Activated naive CD4-positive, alpha-beta T cell treated with anti-CD3 and anti-CD28 coated beads, Interleukin-2, amount 10 ng/mL, durations not matched to agents 7 days and 5 days (primary cell): ENCODE measurements at regions not wholly inside any gene's neighbourhood (a gene's known extent, or its start where the extent isn't known, plus 50 kb on each side); places are given as distances from the start of the nearest gene placed in this dataset.
A peak's percentile ranks its signal among the peaks of the same experiment; 100 is the strongest.
"Not testable (repeated sequence)": the region's sequence is repeated elsewhere in the genome, so short reads cannot be mapped to it uniquely, and the experiment has no call there.

Source experiments
- CTCF ChIA-PET: fragments of 350-600 bp; sonication (Branson Sonifier 250); formaldehyde crosslinking; loops from one replicate; lab custom pipeline; 2021; ENCODE audit warnings: antibody characterized with exemption; lab: Charles Lee
- DNase-seq: peaks from one replicate; pipeline ENCODE4 v3.0.0-alpha.2; 2020
- H3K27ac Mint-ChIP-seq: one replicate; pipeline ENCODE4 v1.8.0; 2021; ENCODE audit warnings: mild to moderate bottlenecking, moderate library complexity, mixed read lengths
- H3K27me3 Mint-ChIP-seq: one replicate; pipeline ENCODE4 v1.8.0; 2021; ENCODE audit warnings: mild to moderate bottlenecking, mixed read lengths
- H3K36me3 Mint-ChIP-seq: one replicate; pipeline ENCODE4 v1.8.0; 2021; ENCODE audit warnings: mixed read lengths
- H3K4me1 Mint-ChIP-seq: one replicate; pipeline ENCODE4 v1.8.0; 2021; ENCODE audit warnings: mixed read lengths
- H3K4me3 Mint-ChIP-seq: one replicate; pipeline ENCODE4 v1.8.0; 2021; ENCODE audit warnings: mild to moderate bottlenecking, moderate library complexity, mixed read lengths
- H3K9me3 Mint-ChIP-seq: one replicate; pipeline ENCODE4 v1.8.0; 2021; ENCODE audit warnings: mixed read lengths

DNA sequence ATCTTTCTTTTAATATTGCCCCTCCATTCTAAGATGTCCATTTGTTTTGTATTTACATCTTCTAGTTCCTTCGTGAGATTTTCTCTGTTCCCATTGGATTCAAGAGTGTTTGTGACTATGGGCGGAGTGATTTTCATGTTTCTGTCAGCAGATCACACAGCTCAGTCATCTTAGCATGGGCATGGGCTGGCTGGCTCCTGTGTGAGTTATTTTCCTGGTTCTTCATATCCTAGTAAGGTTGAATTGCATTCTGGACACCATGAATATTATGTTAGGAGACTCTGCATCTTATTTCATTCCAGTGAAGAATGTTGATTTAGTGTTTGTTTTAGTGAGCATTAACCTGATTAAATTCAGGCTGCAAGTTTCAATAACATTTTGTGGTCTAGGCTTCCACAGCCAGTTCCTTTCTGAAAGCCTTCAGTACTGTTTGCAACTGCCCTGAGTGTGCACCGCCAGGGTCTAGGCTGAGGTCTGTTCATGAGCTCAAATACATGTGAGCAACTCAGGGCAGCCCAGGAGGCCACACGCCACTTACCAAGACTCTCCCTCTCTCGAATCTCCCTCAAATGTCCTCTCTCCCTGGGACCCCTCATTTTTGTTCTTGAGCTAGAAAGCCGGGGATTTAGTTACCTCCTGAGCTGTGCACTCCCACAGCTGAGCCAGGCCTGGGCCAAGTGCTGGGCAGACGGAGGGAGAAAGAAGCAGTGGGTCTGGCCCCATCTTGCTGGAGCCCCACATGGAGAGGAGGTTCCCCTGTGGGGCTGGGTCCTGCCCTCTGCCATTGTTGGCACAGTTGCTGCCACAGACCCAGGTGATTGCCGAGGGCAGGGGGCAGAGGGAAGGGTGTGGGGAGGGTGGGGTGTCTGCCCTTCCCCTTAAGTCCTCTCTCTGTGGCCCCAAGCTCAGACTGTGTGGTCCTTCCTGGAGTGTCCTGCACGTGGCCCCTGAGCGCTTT, 145.9 kb downstream of the RTP5 start:
- H3K27me3 Mint-ChIP-seq: peaks cover 20% of the 10 kb centered on the region
- peak; percentile 13 for DNase-seq
- H3K9me3 Mint-ChIP-seq: peaks cover 12% of the 10 kb centered on the region
- H3K4me3 Mint-ChIP-seq: no peak overlapping the region
- peaks cover 16% of the 10 kb centered on the region for H3K4me1 Mint-ChIP-seq
- CTCF ChIA-PET: interaction anchor here (0.5 kb wide), 1 partner anchor 12 kb away, joined by 3 read pairs; no protein-coding TSS in a partner anchor
- no peaks in the 10 kb centered on the region for H3K36me3 Mint-ChIP-seq
- no peak overlapping the region for H3K27ac Mint-ChIP-seq

DNA sequence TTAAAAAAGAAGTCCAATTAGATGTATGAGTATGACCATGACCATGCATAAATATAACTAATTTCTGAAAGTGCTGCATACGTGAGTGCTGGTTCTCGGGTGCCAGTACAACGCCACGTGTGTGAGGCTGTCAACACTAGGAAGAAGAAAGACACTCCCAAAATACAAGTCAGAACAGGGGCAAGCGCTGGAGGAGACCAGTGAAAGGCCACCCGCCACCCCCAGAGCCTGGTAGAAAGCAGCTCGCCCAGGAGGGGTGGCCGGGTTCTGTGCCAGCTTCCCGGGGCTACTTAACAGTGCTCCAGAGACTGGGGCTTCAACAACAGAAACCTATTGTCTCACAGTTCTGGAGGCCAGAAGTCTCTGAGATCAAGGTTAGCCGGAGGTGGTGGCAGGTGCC, 147.6 kb downstream of the RTP5 start:
- Mint-ChIP-seq H3K27ac (no peak overlapping the region), H3K4me3 (no peak overlapping the region), H3K27me3 (peaks cover 29% of the 10 kb centered on the region), H3K9me3 (peaks cover 6% of the 10 kb centered on the region), H3K4me1 (peaks cover 5% of the 10 kb centered on the region), H3K36me3 (no peaks in the 10 kb centered on the region)
- CTCF ChIA-PET: no interaction called here
- no peak for DNase-seq

DNA sequence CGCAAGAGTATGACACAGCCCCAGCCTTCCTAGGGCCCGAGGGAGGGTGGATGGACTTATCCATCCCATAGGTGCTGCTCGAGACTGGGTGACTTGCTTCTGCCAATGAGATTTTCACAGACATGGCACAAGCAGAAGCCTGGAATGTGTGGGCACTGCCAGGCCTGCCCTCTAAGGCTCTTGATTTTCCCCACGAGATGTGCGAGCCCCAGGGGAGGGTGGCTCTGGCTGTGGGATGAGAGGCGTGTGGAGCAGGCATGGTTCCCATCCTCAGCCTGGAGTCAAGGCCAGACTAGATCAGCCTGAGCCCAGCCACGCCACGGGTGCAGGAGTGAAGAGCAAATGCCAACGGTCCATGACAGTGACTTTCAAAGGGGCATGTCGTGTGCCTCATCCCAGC, 148.9 kb downstream of the RTP5 start:
- H3K4me1 Mint-ChIP-seq, H3K4me3 Mint-ChIP-seq, CTCF ChIA-PET, H3K27ac Mint-ChIP-seq, H3K36me3 Mint-ChIP-seq: not testable (repeated sequence)
- Mint-ChIP-seq H3K27me3 (peaks cover 40% of the 10 kb centered on the region), H3K9me3 (peaks cover 12% of the 10 kb centered on the region)
- DNase-seq: peak; percentile 5

DNA sequence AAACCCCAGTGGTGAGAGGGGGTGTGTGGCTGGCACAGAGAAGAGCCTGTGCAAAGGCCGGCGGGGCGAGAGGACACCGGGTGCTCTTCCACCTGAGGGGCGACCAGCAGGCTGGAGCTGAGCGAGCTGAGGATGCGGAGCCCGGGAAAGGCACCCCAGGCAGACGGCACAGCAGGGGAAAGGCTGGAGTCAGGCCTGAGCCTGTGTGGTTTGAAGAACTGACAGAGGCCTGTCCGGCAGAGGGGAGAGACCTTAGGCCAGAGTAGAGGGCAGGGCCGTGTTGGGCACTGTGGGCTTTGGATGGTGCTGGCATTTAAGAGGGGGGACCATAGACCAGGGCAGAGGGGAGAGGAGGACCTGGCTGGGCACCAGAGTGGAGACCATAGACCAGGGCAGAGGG, 149.8 kb downstream of the RTP5 start:
- Mint-ChIP-seq H3K36me3 (no peaks in the 10 kb centered on the region), H3K9me3 (peaks cover 18% of the 10 kb centered on the region), H3K4me3 (no peak overlapping the region), H3K27ac (no peak overlapping the region), H3K27me3 (peaks cover 40% of the 10 kb centered on the region), H3K4me1 (peaks cover 5% of the 10 kb centered on the region)
- CTCF ChIA-PET: no interaction called here
- peak; percentile 4 for DNase-seq

DNA sequence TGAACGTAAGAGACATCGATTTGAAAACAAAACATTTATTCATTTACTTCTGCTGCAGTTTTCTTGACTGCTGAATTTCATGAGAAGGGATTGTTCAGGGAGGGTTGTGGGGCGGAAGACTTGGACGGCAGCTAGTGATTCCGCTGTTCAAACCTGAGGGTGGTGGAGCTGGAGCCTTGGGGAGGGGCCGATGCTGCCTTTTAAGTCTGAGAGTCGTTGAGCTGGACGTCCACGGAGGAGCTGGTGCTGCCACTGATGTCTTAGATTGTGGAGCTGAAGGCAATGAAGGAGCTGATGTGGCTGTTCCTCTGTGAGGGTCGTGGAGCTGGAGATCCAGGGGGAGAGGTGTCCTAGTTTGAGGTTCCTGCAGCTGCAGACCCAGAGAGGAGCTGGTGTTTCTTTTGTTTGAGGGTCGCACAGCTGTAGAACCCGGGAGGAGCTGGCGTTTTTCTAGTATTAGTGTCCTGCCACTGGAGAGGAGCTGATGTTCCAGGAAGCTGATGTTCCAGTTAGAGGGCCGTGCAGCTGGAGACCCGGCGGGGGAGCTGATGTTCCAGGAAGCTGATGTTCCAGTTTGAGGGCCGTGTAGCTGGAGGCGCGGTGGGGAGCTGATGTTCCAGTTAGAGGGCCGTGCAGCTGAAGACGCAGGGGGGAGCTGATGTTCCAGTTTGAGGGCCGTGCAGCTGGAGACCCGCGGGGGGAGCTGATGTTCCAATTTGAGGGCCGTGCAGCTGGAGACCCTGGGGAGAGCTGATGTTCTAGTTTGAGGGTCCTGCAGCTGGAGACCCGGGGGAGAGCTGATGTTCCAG, 150.9 kb downstream of the RTP5 start:
- no peak overlapping the region for H3K27ac Mint-ChIP-seq
- no peak overlapping the region for H3K4me3 Mint-ChIP-seq
- H3K4me1 Mint-ChIP-seq: peaks cover under 1% of the 10 kb centered on the region
- H3K36me3 Mint-ChIP-seq: no peaks in the 10 kb centered on the region
- H3K9me3 Mint-ChIP-seq: peaks cover 23% of the 10 kb centered on the region
- H3K27me3 Mint-ChIP-seq: peaks cover 50% of the 10 kb centered on the region
- CTCF ChIA-PET: no interaction called here
- no peak for DNase-seq

DNA sequence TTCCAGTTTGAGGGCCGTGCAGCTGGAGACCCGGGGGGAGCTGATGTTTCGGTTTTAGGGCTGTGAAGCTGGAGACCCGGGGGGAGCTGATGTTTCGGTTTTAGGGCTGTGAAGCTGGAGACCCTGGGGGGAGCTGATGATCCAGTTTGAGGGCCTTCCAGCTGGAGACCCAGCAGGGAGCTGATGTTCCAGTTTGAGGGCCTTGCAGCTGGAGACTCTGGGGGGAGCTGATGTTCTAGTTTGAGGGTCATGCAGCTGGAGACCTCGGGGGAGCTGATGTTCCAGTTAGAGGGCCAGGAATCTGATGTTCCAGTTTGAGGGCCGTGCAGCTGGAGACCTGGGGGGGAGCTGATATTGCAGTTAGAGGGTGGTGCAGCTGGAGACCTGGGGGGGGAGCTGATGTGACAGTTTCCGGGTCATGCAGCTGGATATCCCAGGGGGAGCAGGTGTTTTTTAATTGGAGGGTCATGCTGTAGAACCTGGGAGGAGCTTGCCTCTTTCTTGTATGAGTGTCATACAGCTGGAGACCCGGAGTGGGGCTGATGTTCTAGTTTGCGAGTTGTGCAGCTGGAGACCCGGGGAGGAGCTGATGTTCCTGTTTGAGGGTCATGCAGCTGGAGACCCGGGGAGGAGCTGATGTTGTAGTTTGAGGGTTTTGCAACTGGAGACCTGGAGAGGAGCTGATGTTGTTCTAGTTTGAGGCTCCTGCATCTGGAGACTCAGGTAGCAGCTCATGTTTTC, 153.2 kb downstream of the RTP5 start:
- peaks cover 22% of the 10 kb centered on the region for H3K9me3 Mint-ChIP-seq
- no peak overlapping the region for H3K4me3 Mint-ChIP-seq
- CTCF ChIA-PET: interaction anchor here (0.7 kb wide), 1 partner anchor 9 kb away, joined by 4 read pairs; no protein-coding TSS in a partner anchor
- H3K36me3 Mint-ChIP-seq: peaks cover 2% of the 10 kb centered on the region
- H3K27ac Mint-ChIP-seq: peak overlapping the region; percentile 42
- DNase-seq: peak; percentile 16
- no peaks in the 10 kb centered on the region for H3K4me1 Mint-ChIP-seq
- peaks cover 49% of the 10 kb centered on the region for H3K27me3 Mint-ChIP-seq

DNA sequence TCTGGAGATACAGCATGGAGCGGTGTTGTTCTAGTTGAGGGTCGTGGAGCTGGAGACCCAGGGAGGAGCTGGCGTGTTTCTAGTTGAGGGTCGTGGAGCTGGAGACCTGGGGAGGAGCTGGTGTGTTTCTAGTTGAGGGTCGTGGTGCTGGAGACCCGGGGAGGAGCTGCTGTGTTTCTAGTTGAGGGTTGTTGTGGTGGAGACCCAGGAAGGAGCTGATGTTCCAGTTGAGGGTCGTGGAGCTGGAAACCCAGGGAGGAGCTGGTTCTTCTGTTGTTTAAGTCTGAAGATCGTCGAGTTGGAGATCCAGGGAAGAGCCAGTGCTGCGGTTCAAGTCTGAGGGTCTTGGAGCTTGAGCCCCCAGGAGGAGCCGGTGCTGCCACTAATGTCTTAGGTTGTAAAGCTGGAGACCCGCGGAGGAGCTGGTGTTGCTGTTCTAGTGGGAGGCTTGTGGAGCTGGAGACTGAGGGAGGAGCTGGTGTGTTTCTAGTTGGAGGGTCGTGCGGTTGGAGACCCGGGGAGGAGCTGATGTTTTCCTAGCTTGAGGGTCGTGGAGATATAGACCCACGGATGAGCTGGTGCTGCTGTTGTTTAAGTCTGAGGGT, 155.3 kb downstream of the RTP5 start:
- no peak overlapping the region for H3K4me3 Mint-ChIP-seq
- H3K9me3 Mint-ChIP-seq: peaks cover 24% of the 10 kb centered on the region
- peaks cover 11% of the 10 kb centered on the region for H3K36me3 Mint-ChIP-seq
- CTCF ChIA-PET: no interaction called here
- no peak overlapping the region for H3K27ac Mint-ChIP-seq
- DNase-seq: no peak
- peaks cover 52% of the 10 kb centered on the region for H3K27me3 Mint-ChIP-seq
- peaks cover 10% of the 10 kb centered on the region for H3K4me1 Mint-ChIP-seq

DNA sequence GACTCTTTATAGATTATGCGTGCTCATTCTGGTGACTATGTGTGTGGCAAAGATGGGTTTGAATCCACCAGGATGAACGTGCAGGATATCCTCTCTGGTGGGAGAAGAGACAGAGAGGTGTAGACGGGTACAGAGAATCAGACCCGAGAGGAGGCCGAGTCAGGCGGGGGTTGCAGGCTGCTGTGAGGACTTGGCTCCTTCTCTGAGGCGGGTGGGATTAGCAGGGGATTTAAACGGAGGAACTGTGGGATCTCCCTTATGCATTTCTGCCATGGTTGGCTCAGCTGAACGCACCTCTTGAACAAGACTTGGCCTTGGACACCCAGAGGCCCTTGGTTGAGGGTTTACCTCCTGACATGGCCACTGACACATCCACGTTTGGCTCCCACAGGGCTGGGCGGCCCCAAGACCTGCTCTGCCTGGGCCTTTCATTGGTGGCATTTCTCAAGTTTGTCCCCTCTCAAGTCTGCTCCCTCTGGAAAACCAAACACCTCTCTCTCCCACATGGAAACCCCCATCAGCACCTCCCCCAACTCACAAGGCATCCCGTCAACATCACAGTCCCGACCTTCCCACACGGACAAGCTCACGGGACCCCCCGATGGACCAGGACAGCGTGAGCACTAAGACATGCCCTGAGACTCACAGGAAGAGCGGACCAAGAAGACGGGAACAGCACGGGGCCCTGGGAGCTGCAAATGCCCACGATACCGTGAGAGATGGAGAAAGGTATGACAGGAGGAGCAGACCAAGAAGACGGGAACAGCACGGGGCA, 158.3 kb downstream of the RTP5 start:
- Mint-ChIP-seq H3K9me3 (peaks cover 18% of the 10 kb centered on the region), H3K36me3 (peaks cover 16% of the 10 kb centered on the region), H3K27ac (no peak overlapping the region), H3K4me3 (no peak overlapping the region), H3K4me1 (peaks cover 38% of the 10 kb centered on the region), H3K27me3 (peaks cover 46% of the 10 kb centered on the region)
- DNase-seq: no peak
- CTCF ChIA-PET: no interaction called here

DNA sequence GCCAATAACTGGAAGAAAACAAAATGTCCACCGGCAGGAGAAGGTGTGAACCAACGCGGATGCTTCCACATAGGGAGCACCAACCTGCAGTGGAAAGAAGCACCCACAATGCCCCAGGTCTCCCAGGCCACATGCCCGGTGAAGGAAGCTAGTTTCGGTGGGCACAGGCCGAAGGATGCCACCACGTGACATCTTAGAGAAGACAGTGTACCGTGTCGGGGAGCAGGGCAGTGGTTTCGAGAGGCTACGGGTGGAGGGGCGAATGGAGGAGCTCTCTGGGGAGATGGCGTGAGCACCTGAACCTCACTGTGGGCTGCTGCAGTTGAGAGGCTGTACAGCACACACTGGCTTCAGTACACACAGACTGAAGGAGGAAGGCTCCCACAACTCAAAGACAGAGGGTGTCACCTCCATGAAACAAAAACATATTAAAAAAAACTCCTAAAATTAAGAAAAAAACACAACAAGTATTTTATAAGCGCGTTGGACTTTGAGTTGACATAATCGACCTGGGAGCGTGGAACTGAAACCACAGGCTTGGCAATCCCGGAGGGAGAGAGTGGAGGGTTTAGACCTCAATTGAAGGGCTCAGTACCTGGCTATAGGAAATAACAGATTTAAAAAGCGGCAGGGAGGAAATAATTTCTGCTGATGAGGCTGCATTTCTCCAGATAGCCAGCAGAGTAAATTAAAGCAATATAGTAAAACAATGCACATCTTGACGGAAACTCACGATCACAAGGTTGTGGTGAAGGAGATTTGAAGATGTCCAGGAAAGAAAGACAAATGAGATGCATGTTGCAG, 160.1 kb downstream of the RTP5 start:
- no peak for DNase-seq
- peaks cover 45% of the 10 kb centered on the region for H3K27me3 Mint-ChIP-seq
- H3K4me3 Mint-ChIP-seq: no peak overlapping the region
- peaks cover 6% of the 10 kb centered on the region for H3K9me3 Mint-ChIP-seq
- H3K36me3 Mint-ChIP-seq: peaks cover 16% of the 10 kb centered on the region
- CTCF ChIA-PET: no interaction called here
- H3K27ac Mint-ChIP-seq: no peak overlapping the region
- peaks cover 47% of the 10 kb centered on the region for H3K4me1 Mint-ChIP-seq

DNA sequence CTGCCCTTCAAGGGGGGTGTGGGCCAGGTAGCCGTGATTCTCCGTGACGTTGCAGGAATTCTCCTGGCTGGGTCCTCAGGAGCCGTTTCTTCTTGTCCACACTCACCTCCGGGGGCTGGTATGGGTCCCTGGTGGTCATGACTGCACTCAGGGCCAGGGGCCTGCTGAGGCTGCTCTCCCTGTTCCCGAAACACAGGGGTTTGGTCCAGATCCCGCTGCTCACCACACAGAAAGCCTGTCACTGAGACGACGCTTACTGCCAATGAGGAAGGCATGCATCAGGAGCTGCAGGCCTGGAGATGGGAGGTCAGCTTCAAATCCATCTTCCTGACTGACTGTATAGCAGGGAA, 160.7 kb downstream of the RTP5 start:
- peaks cover 4% of the 10 kb centered on the region for H3K9me3 Mint-ChIP-seq
- peak overlapping the region; percentile 62 for H3K4me3 Mint-ChIP-seq
- DNase-seq: no peak
- H3K27ac Mint-ChIP-seq: no peak overlapping the region
- peaks cover 44% of the 10 kb centered on the region for H3K27me3 Mint-ChIP-seq
- peaks cover 16% of the 10 kb centered on the region for H3K36me3 Mint-ChIP-seq
- CTCF ChIA-PET: no interaction called here
- peaks cover 47% of the 10 kb centered on the region for H3K4me1 Mint-ChIP-seq

DNA sequence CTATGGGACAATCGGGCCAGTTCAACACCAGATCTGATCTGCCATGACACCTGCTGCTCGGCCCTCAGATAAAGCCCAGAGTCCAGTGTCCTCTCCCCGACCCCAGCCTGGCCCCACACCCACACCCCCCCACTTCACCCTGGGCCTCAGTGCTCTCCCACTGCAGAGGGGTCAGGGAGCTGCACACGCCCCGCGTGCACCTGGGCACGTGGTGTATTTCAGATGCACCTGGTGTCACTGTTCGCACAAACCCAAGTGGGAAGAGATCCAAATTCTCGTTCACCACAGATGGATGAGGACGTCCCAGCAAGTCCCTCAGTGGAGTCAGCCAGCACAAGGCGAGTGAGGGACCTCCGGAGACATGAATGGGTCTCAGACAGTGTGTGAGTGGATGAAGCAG, 161.3 kb downstream of the RTP5 start:
- Mint-ChIP-seq H3K27ac (peak overlapping the region; percentile 80), H3K9me3 (peaks cover 4% of the 10 kb centered on the region), H3K27me3 (peaks cover 46% of the 10 kb centered on the region), H3K36me3 (peaks cover 16% of the 10 kb centered on the region), H3K4me1 (peaks cover 47% of the 10 kb centered on the region), H3K4me3 (peak overlapping the region; percentile 70)
- no peak for DNase-seq
- CTCF ChIA-PET: no interaction called here

DNA sequence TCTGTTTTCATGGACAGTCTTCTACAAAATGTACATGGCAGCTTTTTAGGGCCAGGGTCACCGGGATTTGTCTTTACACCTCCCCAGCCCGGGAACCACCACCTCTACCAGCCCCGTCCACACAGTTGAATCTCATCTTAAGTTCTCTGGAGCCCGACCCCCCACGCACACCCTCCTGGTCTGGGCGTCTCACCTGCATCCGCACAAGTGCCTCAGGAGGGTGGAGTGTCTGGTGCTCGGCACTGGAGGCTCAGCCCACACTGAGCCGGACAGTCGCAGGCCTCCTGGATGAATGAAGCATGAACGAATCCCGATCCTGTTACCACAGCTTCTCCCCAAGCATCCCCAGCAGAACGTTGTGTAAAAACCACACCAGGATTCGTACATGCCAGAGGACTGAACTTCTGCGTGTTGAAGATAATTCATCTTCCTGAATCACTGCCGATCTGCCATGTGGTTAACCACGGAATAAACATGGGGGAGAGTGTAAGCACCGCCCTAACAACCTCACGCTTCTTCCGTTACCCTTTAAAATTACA, 162.0 kb downstream of the RTP5 start:
- CTCF ChIA-PET: interaction anchor here (0.9 kb wide), 1 partner anchor 9 kb away, joined by 4 read pairs; no protein-coding TSS in a partner anchor
- peak overlapping the region; percentile 80 for H3K27ac Mint-ChIP-seq
- DNase-seq: peak; percentile 72
- H3K9me3 Mint-ChIP-seq: peaks cover 4% of the 10 kb centered on the region
- peak overlapping the region; percentile 70 for H3K4me3 Mint-ChIP-seq
- H3K36me3 Mint-ChIP-seq: peaks cover 16% of the 10 kb centered on the region
- H3K27me3 Mint-ChIP-seq: peaks cover 53% of the 10 kb centered on the region
- peaks cover 47% of the 10 kb centered on the region for H3K4me1 Mint-ChIP-seq
